HG03378 (cell line): ENCODE measurements at regions not wholly inside any gene's neighbourhood (a gene's known extent, or its start where the extent isn't known, plus 50 kb on each side); places are given as distances from the start of the nearest gene placed in this dataset.

Source experiments
- ATAC-seq: cut with Tn5 transposase; IDR thresholded peaks from one replicate; pipeline ENCODE4 v1.9.1; 2021; ENCODE audit warnings: mild to moderate bottlenecking, moderate library complexity; ENCODE audit not compliant: unreplicated experiment

DNA sequence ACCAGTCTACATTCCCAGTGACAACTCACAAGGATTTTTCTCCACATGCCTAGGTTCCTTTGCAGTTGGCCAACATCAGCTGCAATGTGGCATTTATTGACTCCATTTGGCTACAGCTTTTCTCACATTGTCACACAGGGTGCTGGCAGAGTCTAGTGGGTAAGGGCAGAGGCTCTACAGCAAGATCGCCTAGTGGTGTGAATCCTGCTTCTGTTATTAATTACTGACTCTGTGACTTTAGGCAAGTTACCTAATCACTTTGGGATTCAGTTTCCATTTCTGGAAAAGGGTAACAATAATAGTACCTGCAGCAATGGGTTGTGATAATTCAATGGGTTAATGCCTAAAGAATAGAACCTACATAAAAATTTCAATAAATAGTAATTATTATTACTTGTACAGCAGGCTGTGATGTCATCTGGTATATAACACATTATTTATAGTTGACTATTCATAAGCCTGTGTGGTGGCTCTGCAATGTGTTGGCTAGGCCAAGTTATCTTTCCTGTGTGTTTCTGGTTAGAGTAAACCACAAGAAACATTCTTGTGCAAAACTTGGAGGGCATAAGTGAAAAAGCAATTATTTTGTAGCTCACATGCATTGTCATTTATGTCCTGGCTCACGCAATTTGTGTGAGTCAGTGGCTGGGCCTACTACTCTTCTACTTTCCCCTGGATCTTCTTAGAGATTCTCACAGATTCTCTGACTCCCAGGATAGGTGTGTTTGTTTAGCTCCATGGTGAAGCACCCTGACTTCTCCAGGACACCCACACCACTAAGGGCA lies 59.5 kb downstream of the PTGS2 start:
- peak; percentile 40 for ATAC-seq

DNA sequence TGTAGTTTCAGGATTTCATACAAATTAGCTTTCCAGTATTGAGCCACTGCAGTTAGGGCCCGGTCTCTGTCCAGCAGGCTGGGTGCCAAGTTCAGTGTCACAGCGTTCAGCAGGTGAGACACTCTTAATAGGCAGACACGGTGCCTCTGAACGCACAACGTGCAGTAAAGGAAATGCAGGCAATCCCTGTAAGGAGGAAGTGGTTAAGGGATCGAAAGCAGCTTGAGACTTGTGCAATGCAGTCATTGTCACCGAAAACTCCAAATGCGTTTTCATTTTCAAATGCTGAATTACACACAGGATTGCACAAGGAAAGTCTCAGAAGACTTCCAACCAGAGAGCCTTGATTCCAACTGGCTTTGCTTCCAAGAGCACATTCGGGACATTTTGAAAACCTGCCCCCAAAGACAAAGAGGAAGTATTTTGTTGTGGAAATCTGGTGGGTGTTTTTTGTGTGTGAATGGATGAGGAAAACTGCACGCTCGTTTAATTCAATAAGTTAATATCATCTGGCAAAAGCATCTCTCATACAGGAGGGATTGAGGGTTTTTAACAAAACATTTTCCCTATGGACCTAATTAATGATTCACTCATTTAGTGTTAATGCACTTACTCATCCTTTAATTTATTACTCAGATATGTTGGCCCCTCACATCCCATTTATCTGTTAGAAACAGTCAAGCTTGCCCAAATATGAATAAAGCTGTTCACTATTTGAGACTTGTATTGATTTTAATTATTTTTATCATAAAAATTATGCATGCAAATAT lies 61.6 kb downstream of the PTGS2 start:
- ATAC-seq: peak; percentile 100

DNA sequence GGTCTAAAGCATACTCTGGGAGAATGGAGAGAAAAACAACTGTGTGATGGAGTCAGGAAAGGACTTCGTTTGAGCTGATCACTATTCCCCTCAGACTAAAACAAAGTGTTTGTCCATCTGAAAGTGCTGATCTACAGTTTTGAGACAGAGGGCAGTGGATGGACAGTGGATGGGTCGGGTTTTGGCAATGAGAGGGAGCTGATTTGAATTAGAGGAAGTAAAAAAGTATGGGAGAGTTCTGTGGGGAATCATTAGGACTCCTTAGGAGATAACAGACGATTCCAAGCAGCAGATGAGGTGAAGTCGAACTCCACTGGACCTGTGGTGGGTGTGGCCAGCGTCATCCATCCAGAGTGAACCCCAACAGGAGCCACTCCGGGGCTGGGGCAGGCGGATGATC lies 62.3 kb downstream of the PTGS2 start:
- no peak for ATAC-seq

DNA sequence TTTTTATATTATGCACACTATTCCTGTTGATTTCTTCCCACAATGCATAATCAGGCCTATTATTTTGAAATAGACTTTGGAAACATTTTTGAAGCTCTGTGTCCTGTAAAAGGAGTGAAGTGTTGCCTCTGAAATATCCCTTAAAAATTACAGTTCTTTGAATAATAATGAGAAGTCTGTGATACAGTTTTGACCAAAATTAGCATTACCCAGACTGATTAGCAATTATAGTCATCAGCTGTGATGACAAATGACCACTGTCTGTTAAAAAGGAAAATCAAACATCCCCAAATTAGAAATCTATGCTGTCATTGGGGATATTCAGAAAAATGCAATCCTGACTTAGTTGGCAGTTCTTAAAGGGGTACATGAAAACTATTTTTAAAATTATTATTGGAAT lies 63.7 kb downstream of the PTGS2 start:
- no peak for ATAC-seq

DNA sequence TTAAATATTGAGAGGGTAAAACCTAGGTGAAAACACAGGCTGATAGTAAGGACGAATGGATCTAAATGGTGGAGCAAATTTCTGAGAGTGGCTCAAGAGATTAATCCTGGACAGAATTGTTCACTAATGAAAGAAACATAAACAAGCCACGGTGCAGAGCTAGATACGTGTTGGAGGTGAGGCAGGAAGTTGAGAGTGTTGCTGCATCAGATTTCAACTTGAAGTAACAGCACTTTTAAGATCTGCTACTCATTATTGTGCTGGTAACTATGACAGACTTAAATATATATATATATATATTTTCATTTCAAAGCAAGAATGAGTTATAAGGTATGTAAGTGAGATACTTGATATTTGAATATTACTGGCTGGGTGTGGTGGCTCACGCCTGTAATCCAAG lies 64.9 kb downstream of the PTGS2 start:
- no peak for ATAC-seq

DNA sequence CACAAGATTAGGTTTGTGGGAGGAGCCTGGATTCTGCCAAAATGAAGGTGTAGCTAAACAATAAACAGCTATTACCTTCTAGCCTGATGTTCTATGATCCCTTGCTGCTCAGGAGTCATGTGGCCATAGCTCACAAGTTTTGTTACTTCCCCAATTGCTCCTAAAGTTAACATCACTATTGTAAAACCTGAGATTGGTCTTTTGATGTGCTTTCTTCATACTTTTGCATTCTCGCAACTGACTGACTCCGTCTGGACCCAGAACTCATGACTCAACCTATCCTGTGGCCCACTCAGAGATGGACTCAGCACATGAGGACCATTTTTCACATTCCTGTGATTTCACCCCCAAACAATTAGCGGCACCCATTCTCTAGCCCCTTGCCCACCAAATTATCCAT lies 69.1 kb downstream of the PTGS2 start:
- no peak for ATAC-seq

DNA sequence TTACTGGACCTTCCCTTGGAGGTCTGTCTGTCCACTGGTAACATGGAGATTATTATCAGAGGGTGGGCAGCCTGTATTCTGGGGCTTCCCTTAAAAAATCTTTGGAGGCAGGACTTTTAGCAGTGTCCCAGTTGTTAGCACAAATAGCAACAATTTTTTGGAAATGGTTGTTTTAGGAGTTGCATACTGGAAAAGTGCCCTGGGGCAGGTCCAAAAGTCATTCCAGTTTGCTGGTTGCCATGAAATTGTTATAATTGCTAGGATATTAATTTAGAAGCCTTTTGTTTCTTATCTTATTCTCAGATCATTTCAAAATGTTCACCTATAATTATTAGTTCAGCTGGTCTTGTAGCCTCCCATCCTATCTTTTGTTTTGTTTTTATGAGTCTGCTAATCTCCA lies 71.0 kb downstream of the PTGS2 start:
- ATAC-seq: no peak

DNA sequence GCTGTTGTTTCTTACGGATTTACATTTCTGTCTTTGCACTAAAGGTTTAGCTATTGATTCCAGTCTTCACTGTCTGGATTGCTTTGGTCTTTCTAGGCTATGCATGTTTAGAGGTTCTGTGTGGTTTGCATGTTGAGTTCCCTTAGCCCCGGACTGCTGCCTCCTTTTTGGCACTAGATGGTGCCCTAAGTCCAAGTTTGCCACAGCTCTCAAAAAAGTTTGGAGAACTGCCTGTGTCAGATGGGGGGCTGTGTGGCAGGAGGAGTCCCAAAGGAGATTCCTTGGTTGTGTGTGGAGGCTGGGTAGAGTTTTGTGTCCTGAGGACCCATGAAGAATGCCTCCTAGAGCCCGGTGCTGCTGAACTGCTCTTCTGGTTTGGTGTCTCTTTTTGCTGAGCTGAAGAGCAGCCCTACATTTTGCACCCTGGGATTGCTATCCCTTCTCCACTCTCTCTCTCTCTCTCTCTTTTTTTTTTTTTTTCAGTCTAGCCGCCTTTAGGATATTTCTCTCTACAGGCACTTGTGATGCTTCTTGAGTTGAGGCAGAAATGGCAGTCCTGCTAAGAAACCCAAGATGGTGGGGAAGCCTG lies 74.4 kb downstream of the PTGS2 start:
- peak; percentile 65 for ATAC-seq

DNA sequence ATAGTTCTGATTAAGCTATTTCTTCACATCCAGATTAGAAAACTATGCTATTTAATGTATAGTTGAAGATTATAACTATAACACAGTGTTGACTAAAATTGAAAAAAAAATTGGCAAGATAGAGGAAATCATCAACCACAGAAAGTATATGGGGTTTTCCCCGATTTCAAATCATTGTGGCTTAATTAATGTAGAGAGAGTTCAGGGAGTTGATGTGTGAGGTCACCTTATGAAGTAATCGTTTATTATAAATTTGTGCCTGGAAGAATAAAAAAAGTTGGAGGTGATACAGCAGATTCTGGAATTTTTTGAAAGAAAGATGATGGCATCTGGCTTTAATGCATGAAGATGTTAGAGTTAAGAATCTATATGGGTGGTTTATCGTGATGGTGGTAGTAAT lies 84.3 kb downstream of the PTGS2 start:
- peak; percentile 94 for ATAC-seq

DNA sequence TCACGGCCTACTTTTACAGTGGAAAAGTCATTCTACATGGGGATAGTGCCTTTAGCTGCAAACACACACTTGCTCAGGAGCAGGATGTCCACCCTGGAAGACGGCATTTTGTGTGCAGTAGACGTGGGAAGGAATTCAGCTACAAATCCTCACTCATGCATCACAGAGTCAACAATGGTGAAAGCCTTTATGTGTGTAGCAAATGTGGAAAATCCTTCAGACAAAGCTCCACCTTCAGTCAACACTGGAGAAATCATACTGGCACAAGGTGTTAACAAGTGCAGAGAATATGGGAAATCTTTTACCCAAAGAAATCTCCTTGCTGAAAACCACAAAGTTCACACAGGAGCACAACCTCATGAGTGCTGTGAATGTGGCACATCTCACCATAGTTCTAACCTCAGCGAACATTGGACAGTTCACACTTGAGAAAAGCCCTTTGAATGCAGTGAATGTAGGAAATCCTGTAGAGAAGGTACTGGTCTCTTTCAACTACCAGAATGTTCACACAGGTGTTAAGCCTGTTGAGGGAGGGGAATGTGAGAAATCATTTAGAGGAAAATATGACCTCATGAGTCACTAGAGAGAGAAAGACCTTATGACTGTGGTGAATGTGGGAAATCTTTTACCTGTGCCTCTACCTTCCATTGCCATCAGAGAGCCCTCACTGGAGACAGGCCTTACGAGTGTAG lies 101.8 kb downstream of the PTGS2 start:
- no peak for ATAC-seq

DNA sequence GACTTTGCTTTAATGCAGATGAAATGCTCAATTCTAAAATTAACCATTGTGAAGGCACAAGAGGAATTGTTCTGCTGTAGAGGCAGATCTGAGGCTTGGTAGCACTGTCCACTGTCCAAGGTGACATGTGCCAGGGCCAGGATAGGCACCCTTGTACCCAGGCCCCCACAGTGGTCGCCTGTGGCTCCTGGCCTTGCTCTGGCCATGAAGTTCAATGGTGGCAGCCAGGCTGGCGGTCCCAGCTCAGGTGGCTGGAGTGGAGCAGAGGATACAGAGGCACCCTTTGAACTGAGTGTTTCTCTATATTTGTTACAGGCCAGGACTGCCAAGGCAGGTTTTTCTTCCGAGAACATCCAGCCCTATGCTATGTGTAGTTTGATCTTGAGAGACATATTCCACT lies 102.6 kb downstream of the PTGS2 start:
- ATAC-seq: no peak

DNA sequence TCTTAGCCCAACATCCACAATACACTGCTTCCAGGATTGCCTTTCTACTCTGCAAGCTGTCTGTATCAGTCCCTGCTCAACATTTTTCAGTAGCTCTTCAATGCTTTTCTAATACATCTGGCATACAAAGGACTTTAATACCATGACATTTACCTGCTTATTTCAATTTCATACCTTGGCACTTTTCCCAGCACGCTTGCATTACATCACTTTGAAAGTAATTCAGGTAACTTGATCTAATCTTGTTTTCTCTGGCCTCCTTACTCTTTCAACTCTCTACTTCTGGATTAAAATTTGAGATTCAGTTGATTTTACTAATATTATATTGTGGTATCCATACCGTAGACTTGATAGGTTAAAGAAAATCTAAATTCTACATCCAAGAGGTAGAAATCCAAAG lies 103.0 kb downstream of the PTGS2 start:
- ATAC-seq: no peak

DNA sequence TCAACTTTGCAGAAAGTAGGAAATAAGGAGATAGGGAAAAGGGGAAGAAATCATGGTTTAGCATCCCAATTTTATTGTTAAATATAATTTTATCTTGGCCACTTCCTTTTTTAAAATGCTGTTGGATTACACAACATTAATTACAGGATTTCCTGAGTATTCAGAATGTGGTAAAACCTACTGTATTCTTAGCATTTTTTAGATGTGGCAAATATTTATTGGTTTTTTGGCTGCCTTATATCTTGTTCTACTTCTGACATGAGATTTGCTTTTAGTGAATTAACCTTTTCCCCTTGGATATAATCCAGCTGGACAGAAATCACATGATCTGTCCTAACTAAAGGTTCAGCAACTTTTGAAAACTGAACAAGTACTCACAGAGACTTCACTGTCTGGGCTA lies 104.9 kb downstream of the PTGS2 start:
- ATAC-seq: no peak

DNA sequence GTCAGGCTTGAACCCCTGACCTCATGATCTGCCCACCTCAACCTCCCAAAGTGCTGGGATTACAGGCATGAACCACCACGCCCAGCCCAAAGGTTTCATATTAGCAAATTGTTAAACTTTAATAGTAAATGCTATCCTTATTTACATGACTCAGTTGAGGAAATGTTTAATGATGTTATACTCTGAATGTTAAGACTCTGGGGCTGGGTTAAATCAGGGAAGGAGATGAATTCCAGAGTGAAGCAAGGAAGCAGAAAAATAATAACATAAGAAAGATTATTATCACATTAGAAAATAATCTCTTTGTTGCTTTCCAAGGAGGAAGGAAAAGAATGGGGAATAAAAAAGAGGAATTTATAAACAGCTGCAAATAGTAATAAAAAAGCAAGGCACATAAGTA lies 105.3 kb downstream of the PTGS2 start:
- no peak for ATAC-seq

DNA sequence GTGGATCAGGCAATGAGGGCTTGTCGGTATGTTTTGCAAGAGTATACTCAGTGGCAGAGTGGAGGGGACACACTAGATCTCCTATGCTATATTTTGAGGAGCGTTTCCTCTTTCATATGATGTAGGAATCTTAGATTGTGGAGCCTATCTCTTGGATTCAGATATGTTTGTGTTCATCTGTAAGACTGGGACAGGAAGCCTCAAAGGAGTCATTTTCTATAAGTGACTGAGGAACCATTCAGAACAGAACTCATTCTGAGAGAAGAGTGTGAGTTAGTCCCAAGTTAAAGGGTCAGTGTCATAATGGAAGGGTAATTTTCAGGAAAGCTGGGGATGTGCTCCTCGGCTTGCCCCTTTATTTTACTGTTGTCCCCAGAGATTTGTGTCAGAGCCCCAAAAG lies 107.7 kb downstream of the PTGS2 start:
- no peak for ATAC-seq

DNA sequence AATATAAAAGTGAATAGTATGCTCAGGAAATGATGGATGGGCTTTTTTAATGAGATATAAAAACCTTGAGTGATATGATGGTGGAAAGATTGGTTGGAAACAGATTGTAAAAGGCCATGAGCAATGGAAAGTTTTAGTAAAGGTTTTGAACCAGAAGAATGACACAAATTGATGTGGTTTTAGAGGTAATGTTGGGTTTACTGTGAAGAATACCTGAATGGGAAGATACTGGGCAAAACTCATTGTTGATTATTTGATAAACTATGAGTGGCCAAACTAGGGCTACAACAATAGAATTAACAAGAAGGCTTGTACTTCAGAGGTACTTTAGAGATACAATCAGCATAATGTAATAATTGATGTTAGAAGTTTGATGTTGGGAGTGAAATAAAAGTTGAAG lies 108.5 kb downstream of the PTGS2 start:
- ATAC-seq: no peak

DNA sequence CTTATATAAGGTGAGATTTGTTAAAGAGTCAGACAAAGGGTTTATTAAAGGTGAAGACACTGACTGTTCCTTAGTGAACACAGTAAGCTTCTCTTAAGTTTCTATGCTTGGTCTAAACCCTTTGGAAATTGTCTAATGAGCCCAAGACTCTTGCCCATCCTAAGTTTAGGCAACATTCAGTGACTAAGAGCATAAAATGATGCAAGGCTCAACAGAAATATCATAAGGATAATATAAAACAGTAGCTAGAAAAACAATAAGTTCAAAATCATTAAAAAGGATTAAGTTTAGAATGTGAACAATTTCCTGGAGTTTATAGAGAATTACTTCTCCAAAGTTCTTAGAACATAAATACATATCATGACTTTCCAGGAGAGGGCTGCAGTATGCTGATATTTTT lies 108.9 kb upstream of the PDC start:
- no peak for ATAC-seq

DNA sequence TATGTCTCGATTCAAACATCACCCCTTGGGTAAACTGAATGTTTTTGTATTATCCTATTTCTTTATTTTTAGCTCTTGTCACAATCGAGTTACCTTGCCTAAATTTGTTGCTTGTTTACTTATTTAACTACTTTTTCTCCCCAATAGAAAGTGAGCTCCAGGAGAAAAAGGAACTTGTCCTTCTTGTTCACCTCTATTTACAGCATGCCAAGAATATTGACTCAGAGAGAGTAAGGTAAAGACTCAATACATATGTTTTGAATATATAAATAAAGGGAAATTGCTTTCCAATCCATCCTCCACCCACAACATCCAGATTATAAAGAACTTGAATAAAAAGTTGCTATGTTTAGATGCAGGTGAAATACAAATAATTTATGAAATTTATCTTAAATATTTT lies 107.3 kb upstream of the PDC start:
- no peak for ATAC-seq

DNA sequence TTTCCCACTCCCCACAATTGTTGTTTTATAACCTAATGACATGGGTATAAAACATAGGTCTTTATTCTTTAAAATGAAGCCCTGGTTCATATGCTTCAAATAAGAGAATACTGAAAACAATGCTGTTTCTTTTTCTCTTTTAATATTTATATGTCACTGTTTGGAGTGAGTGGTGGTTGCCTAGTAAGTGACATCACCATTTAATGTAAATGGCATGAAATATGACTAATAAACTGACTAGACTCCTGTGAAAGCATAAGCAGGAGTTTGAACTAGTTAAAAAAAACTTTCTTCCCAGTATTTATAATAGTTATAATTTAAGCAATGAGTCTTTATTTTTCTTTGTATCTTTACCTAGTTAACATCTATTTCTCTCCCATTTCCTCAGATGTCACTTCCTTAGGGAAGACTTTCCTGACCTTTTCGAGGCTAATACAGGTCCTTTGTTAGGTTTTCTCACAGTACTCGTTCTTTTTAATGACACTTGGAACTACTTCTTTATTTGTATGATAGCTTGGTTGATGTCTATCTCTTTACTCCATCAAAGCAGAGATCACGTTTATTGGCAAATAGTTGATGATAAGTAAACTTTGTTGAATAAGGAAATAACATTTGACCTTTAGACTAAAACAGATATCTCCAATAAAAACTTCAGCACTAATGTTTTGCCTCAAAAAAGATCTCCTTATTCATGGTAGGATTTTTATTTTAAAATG lies 105.4 kb upstream of the PDC start:
- no peak for ATAC-seq

DNA sequence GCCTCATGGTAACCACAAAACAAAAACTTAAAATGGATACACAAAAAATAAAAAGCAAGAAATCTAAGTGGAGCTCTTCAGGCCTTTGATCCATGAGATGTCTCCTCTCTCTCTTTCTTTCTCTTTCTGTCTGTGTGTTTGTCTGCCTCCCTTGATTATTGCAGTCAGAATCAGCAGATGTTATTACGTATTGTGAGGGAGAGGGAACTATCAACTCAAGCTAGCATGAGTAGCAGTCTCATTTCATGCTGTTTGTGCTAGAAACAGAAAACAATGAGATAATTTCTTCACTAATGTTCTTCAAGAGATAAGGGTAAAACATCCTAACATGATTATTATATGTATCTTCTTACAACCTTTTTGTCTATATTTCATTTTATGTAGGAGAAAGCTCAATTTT lies 103.7 kb upstream of the PDC start:
- ATAC-seq: no peak

DNA sequence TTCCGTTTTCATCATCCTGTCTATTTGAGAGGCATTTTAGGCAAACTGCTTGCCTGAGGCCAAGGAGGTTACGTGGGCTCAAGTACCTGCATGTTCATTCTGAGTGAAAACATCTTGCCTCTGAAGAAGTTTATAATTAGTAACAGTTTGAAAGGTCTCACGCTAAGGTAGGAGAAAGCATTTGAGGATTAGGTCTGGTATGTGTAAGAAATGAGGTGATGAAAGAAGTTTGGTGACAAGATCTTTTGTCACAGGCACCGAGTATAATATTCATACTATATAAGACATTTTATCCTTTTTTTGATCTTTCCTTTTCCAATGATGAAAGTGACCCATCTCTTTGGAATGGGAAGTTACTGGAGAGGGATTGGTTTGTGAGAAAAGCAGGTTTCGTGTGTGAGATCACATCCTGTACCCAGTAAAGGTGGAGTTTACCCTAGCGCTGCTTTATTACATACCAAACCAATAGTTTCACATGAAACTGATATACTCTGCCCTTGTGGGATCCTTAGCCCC lies 98.7 kb upstream of the PDC start:
- ATAC-seq: no peak
